GM19023 (cell line): ENCODE measurements at regions not wholly inside any gene's neighbourhood (a gene's known extent, or its start where the extent isn't known, plus 50 kb on each side); places are given as distances from the start of the nearest gene placed in this dataset.
"Not testable (repeated sequence)": the region's sequence is repeated elsewhere in the genome, so short reads cannot be mapped to it uniquely, and the experiment has no call there.

Experiments
- ATAC-seq: cut with Tn5 transposase; IDR thresholded peaks from one replicate; pipeline ENCODE4 v1.9.1; 2021; ENCODE audit warnings: mild to moderate bottlenecking, moderate library complexity; ENCODE audit not compliant: unreplicated experiment

GRCh38 chr6:163877877-163878639 is 463.5 kb downstream of the QKI start:
- ATAC-seq = no peak

- no peak for ATAC-seq
Measured at GRCh38 chr6:163876391-163876790, 461.9 kb downstream of the QKI start.

GRCh38 chr6:163874784-163875183 is 460.3 kb downstream of the QKI start:
- ATAC-seq = no peak

GRCh38 chr6:163872335-163872734 is 457.8 kb downstream of the QKI start:
- no peak for ATAC-seq

- ATAC-seq = no peak
Measured at GRCh38 chr6:163871616-163872015, 457.1 kb downstream of the QKI start.

- ATAC-seq = no peak
Measured at GRCh38 chr6:163867518-163868292, 453.2 kb downstream of the QKI start.

GRCh38 chr6:163866192-163866591 is 451.7 kb downstream of the QKI start:
- no peak for ATAC-seq

- no peak for ATAC-seq
Measured at GRCh38 chr6:163863565-163863964, 449.0 kb downstream of the QKI start.

- ATAC-seq = no peak
Measured at GRCh38 chr6:163862701-163863100, 448.2 kb downstream of the QKI start.

GRCh38 chr6:163861627-163862026 is 447.1 kb downstream of the QKI start:
- no peak for ATAC-seq

GRCh38 chr6:163860287-163861081 is 446.0 kb downstream of the QKI start:
- no peak for ATAC-seq

GRCh38 chr6:163858870-163859269 is 444.4 kb downstream of the QKI start:
- not testable (repeated sequence) for ATAC-seq

GRCh38 chr6:163857421-163857820 is 442.9 kb downstream of the QKI start:
- no peak for ATAC-seq

- ATAC-seq = no peak
Measured at GRCh38 chr6:163850874-163851273, 436.4 kb downstream of the QKI start.

GRCh38 chr6:163844761-163845160 is 430.2 kb downstream of the QKI start:
- no peak for ATAC-seq

- ATAC-seq = no peak
Measured at GRCh38 chr6:163844357-163844756, 429.8 kb downstream of the QKI start.

GRCh38 chr6:163843218-163843617 is 428.7 kb downstream of the QKI start:
- ATAC-seq = no peak

GRCh38 chr6:163842467-163842866 is 427.9 kb downstream of the QKI start:
- no peak for ATAC-seq

- ATAC-seq = no peak
Measured at GRCh38 chr6:163841733-163842132, 427.2 kb downstream of the QKI start.

- ATAC-seq = no peak
Measured at GRCh38 chr6:163841326-163841725, 426.8 kb downstream of the QKI start.

- ATAC-seq = no peak
Measured at GRCh38 chr6:163840880-163841279, 426.4 kb downstream of the QKI start.
